Right hindlimb (tissue), 1 donor: ENCODE measurements at regions not wholly inside any gene's neighbourhood (a gene's known extent, or its start where the extent isn't known, plus 50 kb on each side); places are given as distances from the start of the nearest gene placed in this dataset.

Experiments used
- DNase-seq: peaks from one replicate; pipeline ENCODE4 v3.0.0-alpha.2; 2018

GRCh38 chr2:222797871-222798270 lies 63.0 kb upstream of the ACSL3 start:
- no peak for DNase-seq

- DNase-seq = no peak
These were observed 62.3 kb upstream of the ACSL3 start for GRCh38 chr2:222798528-222798927.

GRCh38 chr2:222799262-222799918 lies 61.4 kb upstream of the ACSL3 start:
- no peak for DNase-seq

- peak; percentile 40 for DNase-seq
These were observed 58.2 kb upstream of the ACSL3 start for GRCh38 chr2:222802514-222803196.

GRCh38 chr2:222804351-222804750 lies 56.5 kb upstream of the ACSL3 start:
- DNase-seq = no peak

- DNase-seq = no peak
These were observed 55.1 kb upstream of the ACSL3 start for GRCh38 chr2:222805591-222806304.

GRCh38 chr2:222806526-222807137 lies 54.2 kb upstream of the ACSL3 start:
- DNase-seq = no peak

GRCh38 chr2:222807431-222807830 lies 53.4 kb upstream of the ACSL3 start:
- no peak for DNase-seq

- no peak for DNase-seq
These were observed 51.3 kb upstream of the ACSL3 start for GRCh38 chr2:222809582-222809981.

GRCh38 chr2:222810044-222810443 lies 50.8 kb upstream of the ACSL3 start:
- DNase-seq = no peak
